H1 (cell line): ENCODE measurements at regions not wholly inside any gene's neighbourhood (a gene's known extent, or its start where the extent isn't known, plus 50 kb on each side); places are given as distances from the start of the nearest gene placed in this dataset.

Experiments
- CTCF ChIA-PET: fragments of 300-600 bp; sonication (Branson Sonifier 250); formaldehyde crosslinking; loops from one replicate; lab custom pipeline; 2021; ENCODE audit not compliant: partially characterized antibody; lab: Charles Lee
- POLR2A ChIA-PET: fragments of 300-600 bp; sonication (Branson Sonifier 250); formaldehyde crosslinking; loops from one replicate; lab custom pipeline; 2021; ENCODE audit warnings: inconsistent platforms; ENCODE audit not compliant: partially characterized antibody; lab: Charles Lee
- DNase-seq, 2 experiments: peaks; one replicate each; pipeline versions ENCODE4 v3.0.0 to v3.0.0-alpha.2; 2010 to 2022; ENCODE audit warnings: low spot score in 2 of 2, low read depth in 1 of 2, mixed read lengths in 1 of 2
- FAIRE-seq: peaks from 2 replicates; lab custom pipeline; 2011; peaks lifted over from hg19 to GRCh38; lab: Jason Lieb, UNC
- H2AFZ ChIP-seq: 2 replicates; pipeline ENCODE4 v1.8.1; 2012; ENCODE audit warnings: low read length, inconsistent platforms
- H2AK5ac ChIP-seq: 2 replicates; pipeline ENCODE4 v1.6.1; 2013; ENCODE audit warnings: low read depth, low read length
- H2BK120ac ChIP-seq: replicated peaks from 2 replicates; pipeline ENCODE3; 2013; ENCODE audit warnings: low read depth, low read length, inconsistent platforms
- H2BK12ac ChIP-seq: 2 replicates; pipeline ENCODE4 v1.6.1; 2013; ENCODE audit warnings: low read depth, low read length
- H2BK15ac ChIP-seq: 2 replicates; pipeline ENCODE4 v1.6.1; 2013; ENCODE audit warnings: low read length
- H2BK20ac ChIP-seq: 2 replicates; pipeline ENCODE4 v1.6.1; 2013; ENCODE audit warnings: low read length
- H2BK5ac ChIP-seq: 2 replicates; pipeline ENCODE4 v1.6.1; 2013; ENCODE audit warnings: low read depth, low read length
- H3K14ac ChIP-seq: 2 replicates; pipeline ENCODE4 v1.6.1; 2013; ENCODE audit warnings: inconsistent platforms; ENCODE audit not compliant: insufficient read length
- H3K18ac ChIP-seq: 2 replicates; pipeline ENCODE4 v1.6.1; 2013; ENCODE audit warnings: low read length; ENCODE audit errors: extremely low read depth
- H3K23ac ChIP-seq: 2 replicates; pipeline ENCODE4 v1.6.1; 2013; ENCODE audit warnings: inconsistent platforms; ENCODE audit not compliant: insufficient read length
- H3K23me2 ChIP-seq: 2 replicates; pipeline ENCODE4 v1.6.1; 2013; ENCODE audit warnings: low read depth, low read length
- H3K27ac ChIP-seq: 2 replicates; pipeline ENCODE4 v1.6.1; 2011; ENCODE audit warnings: low read depth, low read length, inconsistent platforms
- H3K27me3 ChIP-seq, 4 experiments: replicated peaks in 1 of 4; 1 replicate in 1 of 4; 2 replicates in 3 of 4; pipeline versions ENCODE4 v1.6.1 to v1.8.1; 2011 to 2013; ENCODE audit warnings: low read length in 3 of 4, mild to moderate bottlenecking in 3 of 4, inconsistent platforms in 2 of 4, mixed read lengths in 2 of 4, moderate library complexity in 1 of 4; ENCODE audit not compliant: control insufficient read depth in 3 of 4, insufficient read depth in 3 of 4; ENCODE audit errors: extremely low read depth in 1 of 4
- H3K36me3 ChIP-seq, 4 experiments: 2 replicates each; pipeline versions ENCODE4 v1.6.1 to v1.8.1; 2011 to 2013; ENCODE audit warnings: mild to moderate bottlenecking in 4 of 4, low read length in 3 of 4, moderate library complexity in 2 of 4, control low read depth in 1 of 4, inconsistent platforms in 1 of 4; ENCODE audit not compliant: insufficient read depth in 4 of 4, control insufficient read depth in 2 of 4
- H3K4ac ChIP-seq: replicated peaks from 2 replicates; pipeline ENCODE3; 2013; ENCODE audit warnings: low read length, low read depth, mixed read lengths, inconsistent platforms; ENCODE audit not compliant: insufficient read length
- H3K4me1 ChIP-seq, 4 experiments: replicated peaks in 1 of 4; 1 replicate in 1 of 4; 2 replicates in 3 of 4; pipeline versions ENCODE4 v1.6.1 to v1.8.1; 2011 to 2013; ENCODE audit warnings: low read length in 3 of 4, inconsistent platforms in 2 of 4, mixed read lengths in 1 of 4; ENCODE audit not compliant: insufficient read depth in 4 of 4, control insufficient read depth in 3 of 4
- H3K4me2 ChIP-seq, 2 experiments: 2 replicates each; pipeline versions ENCODE4 v1.6.1 to v1.8.1; 2011 to 2013; ENCODE audit warnings: low read depth in 2 of 2, low read length in 2 of 2, control low read depth in 1 of 2, inconsistent platforms in 1 of 2, mild to moderate bottlenecking in 1 of 2; ENCODE audit not compliant: insufficient read depth in 1 of 2
- H3K4me3 ChIP-seq, 4 experiments: fragments of 200-600, 300-600 bp in 1 of 4; sonication (generic), shearing (Covaris generic), sonication (Bioruptor Twin) in 1 of 4; 2 replicates each; pipeline versions ENCODE4 v1.5.1 to v1.8.1; 2011 to 2016; ENCODE audit warnings: low read length in 4 of 4, low read depth in 3 of 4, control low read depth in 2 of 4, inconsistent platforms in 2 of 4, mild to moderate bottlenecking in 2 of 4, mixed read lengths in 1 of 4, moderate library complexity in 1 of 4; ENCODE audit not compliant: insufficient read depth in 2 of 4; ENCODE audit errors: extremely low read depth in 1 of 4
- H3K56ac ChIP-seq: replicated peaks from 2 replicates; pipeline ENCODE3; 2013; ENCODE audit warnings: low read depth, mild to moderate bottlenecking, mixed read lengths, low read length, inconsistent platforms; ENCODE audit not compliant: insufficient read length
- H3K79me1 ChIP-seq: 2 replicates; pipeline ENCODE4 v1.6.1; 2013; ENCODE audit warnings: low read depth, low read length, control low read depth
- H3K79me2 ChIP-seq, 2 experiments: 2 replicates each; pipeline versions ENCODE4 v1.6.1 to v1.8.1; 2012 to 2013; ENCODE audit warnings: low read length in 2 of 2, mild to moderate bottlenecking in 2 of 2, inconsistent platforms in 1 of 2; ENCODE audit not compliant: insufficient read depth in 2 of 2, control insufficient read depth in 1 of 2
- H3K9ac ChIP-seq, 4 experiments: replicated peaks in 1 of 4; 1 replicate in 1 of 4; 2 replicates in 3 of 4; pipeline versions ENCODE4 v1.6.1 to v1.8.1; 2011 to 2013; ENCODE audit warnings: low read depth in 3 of 4, low read length in 3 of 4, control low read depth in 2 of 4, mild to moderate bottlenecking in 2 of 4, moderate library complexity in 2 of 4, inconsistent platforms in 1 of 4; ENCODE audit errors: extremely low read depth in 1 of 4
- H3K9me3 ChIP-seq, 2 experiments: 2 replicates each; pipeline versions ENCODE4 v1.6.1 to v1.8.1; 2012 to 2013; ENCODE audit warnings: mild to moderate bottlenecking in 2 of 2, moderate library complexity in 2 of 2, control low read depth in 1 of 2, inconsistent platforms in 1 of 2, low read depth in 1 of 2, low read length in 1 of 2, mixed read lengths in 1 of 2; ENCODE audit not compliant: insufficient read depth in 2 of 2
- H4K20me1 ChIP-seq, 2 experiments: replicated peaks in 1 of 2; 2 replicates each; pipeline versions ENCODE3 to v1.8.1; 2011 to 2013; ENCODE audit warnings: inconsistent platforms in 2 of 2, low read length in 2 of 2, mild to moderate bottlenecking in 1 of 2; ENCODE audit not compliant: insufficient read depth in 2 of 2, control insufficient read depth in 1 of 2
- H4K5ac ChIP-seq: 2 replicates; pipeline ENCODE4 v1.6.1; 2013; ENCODE audit warnings: low read length, low read depth, mixed read lengths, inconsistent platforms; ENCODE audit not compliant: insufficient read length
- H4K8ac ChIP-seq: 2 replicates; pipeline ENCODE4 v1.8.0; 2013; ENCODE audit warnings: mild to moderate bottlenecking, moderate library complexity, low read length, inconsistent platforms; ENCODE audit not compliant: insufficient read depth; ENCODE audit errors: extremely low read depth
- H4K91ac ChIP-seq: replicated peaks from 2 replicates; pipeline ENCODE3; 2013; ENCODE audit warnings: low read length, mixed read lengths, inconsistent platforms; ENCODE audit not compliant: insufficient read length
- BRCA1 ChIP-seq: IDR thresholded peaks from 2 replicates; pipeline ENCODE4 v1.6.1; 2012; ENCODE audit warnings: low read depth, low read length, improper control_type of control experiment
- HDAC2 ChIP-seq, 2 experiments: fragments of 300-600 bp in 1 of 2; sonication (generic) in 1 of 2; IDR thresholded peaks; 2 replicates each; pipeline ENCODE4 v1.6.1; 2011 to 2012; ENCODE audit warnings: low read depth in 2 of 2, low read length in 2 of 2, mild to moderate bottlenecking in 2 of 2, moderate library complexity in 2 of 2, borderline replicate concordance in 1 of 2, inconsistent platforms in 1 of 2
- WGBS, 2 experiments: shearing (Covaris generic) in 1 of 2; methylation state at CpG; one replicate each; pipeline versions ENCODE4 v1.1.6 to v1.1.7; 2013 to 2015; ENCODE audit warnings: low lambda C conversion rate in 2 of 2, mixed read lengths in 2 of 2, inconsistent platforms in 1 of 2, low coverage in 1 of 2, missing lambda C conversion rate in 1 of 2; ENCODE audit not compliant: insufficient replicate concordance in 2 of 2, insufficient coverage in 1 of 2, insufficient read length in 1 of 2; ENCODE audit errors: extremely low coverage in 1 of 2, missing lambda C conversion rate in 1 of 2; 5-methylcytosine and 5-hydroxymethylcytosine counted together

DNA sequence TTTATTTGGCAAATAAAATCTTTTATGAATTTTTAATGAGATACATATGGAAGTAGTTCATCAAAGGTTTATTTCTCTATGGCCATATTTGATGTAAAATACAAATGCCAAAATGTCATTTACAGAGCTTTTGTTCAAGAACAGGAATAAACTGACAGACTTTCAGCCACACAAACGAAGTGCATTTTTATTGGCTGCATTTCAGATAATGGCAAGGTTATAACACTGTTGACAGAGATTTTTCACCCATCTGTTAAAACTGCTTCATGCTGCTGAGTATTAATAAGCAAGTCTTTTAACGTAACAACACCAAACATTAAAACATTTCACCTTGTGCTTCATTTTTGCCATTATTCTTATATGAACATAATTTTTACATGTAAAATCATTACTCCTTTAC lies 254.4 kb downstream of the ANKRD7 start:
- Histone ChIP-seq H3K4ac (no peak overlapping the region), H3K27ac (no peak overlapping the region), H3K23ac (no peak overlapping the region), H3K9me3 (peaks cover 6 to 11% of the 10 kb centered on the region in 2 experiments; a peak in 3 of 4 replicates), H3K9ac (no peak overlapping the region), H4K8ac (no peak overlapping the region), H3K36me3 (no peaks in the 10 kb centered on the region), H3K4me1 (no peaks in the 10 kb centered on the region), H3K4me2 (no peak overlapping the region), H2AK5ac (no peak overlapping the region), H2BK20ac (no peak overlapping the region), H2BK15ac (no peak overlapping the region), H3K14ac (no peak overlapping the region), H3K56ac (no peak overlapping the region), H4K5ac (no peak overlapping the region), H3K4me3 (no peak overlapping the region), H2BK12ac (no peak overlapping the region), H3K18ac (no peak overlapping the region), H4K91ac (no peak overlapping the region), H2AFZ (no peak overlapping the region), H4K20me1 (no peaks in the 10 kb centered on the region), H3K27me3 (no peaks in the 10 kb centered on the region), H3K79me2 (no peaks in the 10 kb centered on the region), H2BK120ac (no peak overlapping the region), H3K23me2 (no peaks in the 10 kb centered on the region), H2BK5ac (no peak overlapping the region), H3K79me1 (no peaks in the 10 kb centered on the region)
- DNase-seq (no peak), FAIRE-seq (no peak)
- POLR2A ChIA-PET = no interaction called here
- TF ChIP-seq HDAC2 (IDR thresholded peaks at IDR 0.05; ENCODE audit: borderline replicate concordance in 1 of 2, low read depth in 2 of 2, low read length in 2 of 2) (no peak), BRCA1 (no peak)
- WGBS, 2 experiments = 86% methylated on average over 2 of the region's 2 CpGs; no CpG with 5 or more reads in 1 of the 2 experiments
- CTCF ChIA-PET = no interaction called here
